PC-3 (cell line): ENCODE measurements at regions not wholly inside any gene's neighbourhood (a gene's known extent, or its start where the extent isn't known, plus 50 kb on each side); places are given as distances from the start of the nearest gene placed in this dataset.

Experiments used
- ATAC-seq: fragments of 200-7000 bp; cut with Tn5 transposase; 2 replicates; pipeline ENCODE4 v1.9.1; 2020; ENCODE audit warnings: mild to moderate bottlenecking, moderate library complexity
- BruUV-seq: library from RNA; stranded (reverse); fragments of 400-500 nt; replicated peaks from 2 replicates; lab custom pipeline; 2021; lab: Mats Ljungman, UMichigan
- CTCF ChIA-PET: fragments of 300-600 bp; sonication (Branson Sonifier 250); formaldehyde crosslinking; loops from one replicate; lab custom pipeline; 2022; ENCODE audit warnings: antibody characterized with exemption; lab: Charles Lee
- POLR2A ChIA-PET: fragments of 300-600 bp; sonication (Branson Sonifier 250); formaldehyde crosslinking; loops from one replicate; lab custom pipeline; 2022; ENCODE audit warnings: antibody characterized with exemption; ENCODE audit not compliant: unreplicated experiment; lab: Charles Lee
- DNase-seq: peaks from one replicate; pipeline ENCODE4 v3.0.0-alpha.2; 2015
- H2AFZ ChIP-seq: fragments of 300-600 bp; sonication (generic); 2 replicates; pipeline ENCODE4 v1.6.0; 2016; ENCODE audit warnings: antibody characterized with exemption, low read length
- H3F3A ChIP-seq: fragments of 300-600 bp; sonication (generic); one replicate; pipeline ENCODE4 v1.6.0; 2017; ENCODE audit warnings: antibody characterized with exemption, low read length, control low read depth, mild to moderate bottlenecking; ENCODE audit not compliant: unreplicated experiment
- H3K27ac ChIP-seq: fragments of 300-600 bp; sonication (generic); 2 replicates; pipeline ENCODE4 v1.5.1; 2016; ENCODE audit warnings: mild to moderate bottlenecking, low read length
- H3K27me3 ChIP-seq: fragments of 300-600 bp; sonication (generic); 2 replicates; pipeline ENCODE4 v1.6.1; 2016; ENCODE audit warnings: low read length, mixed read lengths
- H3K36me3 ChIP-seq: fragments of 300-600 bp; sonication (generic); 2 replicates; pipeline ENCODE4 v1.6.1; 2016; ENCODE audit warnings: low read depth, mixed run types, low read length, mixed read lengths
- H3K4me1 ChIP-seq: fragments of 300-600 bp; sonication (generic); 2 replicates; pipeline ENCODE4 v1.5.1; 2016; ENCODE audit warnings: low read length; ENCODE audit not compliant: insufficient read depth
- H3K4me2 ChIP-seq: fragments of 300-600 bp; sonication (generic); 2 replicates; pipeline ENCODE4 v1.6.0; 2016; ENCODE audit warnings: low read length
- H3K4me3 ChIP-seq: fragments of 300-600 bp; sonication (generic); 2 replicates; pipeline ENCODE4 v1.5.1; 2016; ENCODE audit warnings: mild to moderate bottlenecking, low read length, mixed read lengths
- H3K79me2 ChIP-seq: fragments of 300-600 bp; sonication (generic); 2 replicates; pipeline ENCODE4 v1.6.1; 2017; ENCODE audit warnings: low read length, mixed read lengths
- H3K9ac ChIP-seq: fragments of 300-600 bp; sonication (generic); 2 replicates; pipeline ENCODE4 v1.6.0; 2016; ENCODE audit warnings: mild to moderate bottlenecking, low read length
- H3K9me2 ChIP-seq: fragments of 300-600 bp; sonication (generic); replicated peaks from 2 replicates; pipeline ENCODE4 v1.6.1; 2016; ENCODE audit warnings: mixed run types, low read length, mixed read lengths
- H3K9me3 ChIP-seq: fragments of 300-600 bp; sonication (generic); 2 replicates; pipeline ENCODE4 v1.6.1; 2016; ENCODE audit warnings: low read length, mixed read lengths
- H4K20me1 ChIP-seq: fragments of 300-600 bp; sonication (generic); 2 replicates; pipeline ENCODE4 v1.6.1; 2016; ENCODE audit warnings: low read length, mixed read lengths
- EZH2 ChIP-seq: fragments of 300-600 bp; sonication (generic); IDR thresholded peaks from one replicate; pipeline ENCODE4 v1.6.1; 2017; ENCODE audit warnings: antibody characterized with exemption, mild to moderate bottlenecking, low read length; ENCODE audit not compliant: unreplicated experiment
- EZH2phosphoT487 ChIP-seq: fragments of 300-600 bp; sonication (generic); IDR thresholded peaks from 2 replicates; pipeline ENCODE4 v1.6.1; 2018; ENCODE audit warnings: mild to moderate bottlenecking, antibody characterized with exemption, low read length, borderline replicate concordance
- intact Hi-C: fragments of 100-400 bp; cut with micrococcal nuclease; formaldehyde crosslinking; loops from 2 replicates; pipeline ENCODE4 v1.9.0; 2023
- TF ChIP-seq, protein P1 (sequence below): fragments of 300-600 bp; sonication (generic); conservative IDR thresholded peaks from 2 replicates; pipeline ENCODE4 v1.5.1; 2017; ENCODE audit warnings: antibody characterized with exemption, low read depth, mild to moderate bottlenecking, low read length

DNA sequence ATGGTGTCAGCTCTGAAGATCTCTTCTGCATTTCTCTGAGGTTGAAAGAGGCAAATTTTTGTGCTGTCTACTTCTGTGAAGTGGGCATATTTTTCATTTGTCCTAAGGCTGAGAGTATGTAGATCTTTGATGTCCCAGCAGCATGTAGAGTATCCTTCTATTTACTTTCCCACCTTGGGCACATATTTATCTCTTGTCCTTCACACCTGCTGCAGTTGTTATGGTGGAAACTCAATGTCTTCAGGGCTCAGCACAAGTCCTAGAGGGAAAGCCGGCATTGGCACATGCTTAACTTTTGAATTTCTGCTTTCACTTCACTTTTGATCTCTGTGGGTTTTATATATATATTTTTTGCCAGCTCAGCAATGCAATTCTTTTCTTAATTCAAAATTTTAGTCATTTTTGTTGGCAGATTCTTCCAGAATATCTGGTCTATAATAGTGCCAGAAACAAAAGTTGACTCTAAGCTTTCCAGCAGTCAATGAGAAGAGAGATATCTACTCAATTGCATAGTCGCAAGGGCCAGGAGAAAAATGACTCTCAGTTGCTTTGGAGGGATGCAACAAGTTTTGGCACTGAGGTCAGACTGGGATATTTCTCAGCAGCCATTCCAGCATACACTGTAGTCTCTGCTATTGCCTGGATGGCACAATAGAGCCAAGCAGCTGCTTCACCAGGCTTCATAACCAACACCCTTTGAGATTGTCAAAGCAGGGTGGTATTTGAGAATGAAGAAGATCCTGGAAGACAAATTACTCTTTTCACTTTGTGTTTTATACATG lies 127.8 kb upstream of the FAT1 start:
- Histone ChIP-seq H3K4me2 (no peak overlapping the region), H3F3A (no peaks in the 10 kb centered on the region), H4K20me1 (no peaks in the 10 kb centered on the region), H3K27ac (no peak overlapping the region), H3K9me2 (no peaks in the 10 kb centered on the region), H3K9me3 (no peaks in the 10 kb centered on the region), H3K36me3 (no peaks in the 10 kb centered on the region), H2AFZ (no peak overlapping the region), H3K9ac (no peak overlapping the region), H3K27me3 (no peaks in the 10 kb centered on the region), H3K4me3 (no peak overlapping the region), H3K4me1 (no peaks in the 10 kb centered on the region), H3K79me2 (no peaks in the 10 kb centered on the region)
- ChIA-PET POLR2A (no interaction called here), CTCF (no interaction called here)
- intact Hi-C loops: no loop called here
- TF ChIP-seq, protein P1, sequence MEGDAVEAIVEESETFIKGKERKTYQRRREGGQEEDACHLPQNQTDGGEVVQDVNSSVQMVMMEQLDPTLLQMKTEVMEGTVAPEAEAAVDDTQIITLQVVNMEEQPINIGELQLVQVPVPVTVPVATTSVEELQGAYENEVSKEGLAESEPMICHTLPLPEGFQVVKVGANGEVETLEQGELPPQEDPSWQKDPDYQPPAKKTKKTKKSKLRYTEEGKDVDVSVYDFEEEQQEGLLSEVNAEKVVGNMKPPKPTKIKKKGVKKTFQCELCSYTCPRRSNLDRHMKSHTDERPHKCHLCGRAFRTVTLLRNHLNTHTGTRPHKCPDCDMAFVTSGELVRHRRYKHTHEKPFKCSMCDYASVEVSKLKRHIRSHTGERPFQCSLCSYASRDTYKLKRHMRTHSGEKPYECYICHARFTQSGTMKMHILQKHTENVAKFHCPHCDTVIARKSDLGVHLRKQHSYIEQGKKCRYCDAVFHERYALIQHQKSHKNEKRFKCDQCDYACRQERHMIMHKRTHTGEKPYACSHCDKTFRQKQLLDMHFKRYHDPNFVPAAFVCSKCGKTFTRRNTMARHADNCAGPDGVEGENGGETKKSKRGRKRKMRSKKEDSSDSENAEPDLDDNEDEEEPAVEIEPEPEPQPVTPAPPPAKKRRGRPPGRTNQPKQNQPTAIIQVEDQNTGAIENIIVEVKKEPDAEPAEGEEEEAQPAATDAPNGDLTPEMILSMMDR: no peak
- TF ChIP-seq EZH2: no peak
- no peak for TF ChIP-seq EZH2phosphoT487
- ATAC-seq (no peak), DNase-seq (no peak)
- BruUV-seq: no TSS peak

DNA sequence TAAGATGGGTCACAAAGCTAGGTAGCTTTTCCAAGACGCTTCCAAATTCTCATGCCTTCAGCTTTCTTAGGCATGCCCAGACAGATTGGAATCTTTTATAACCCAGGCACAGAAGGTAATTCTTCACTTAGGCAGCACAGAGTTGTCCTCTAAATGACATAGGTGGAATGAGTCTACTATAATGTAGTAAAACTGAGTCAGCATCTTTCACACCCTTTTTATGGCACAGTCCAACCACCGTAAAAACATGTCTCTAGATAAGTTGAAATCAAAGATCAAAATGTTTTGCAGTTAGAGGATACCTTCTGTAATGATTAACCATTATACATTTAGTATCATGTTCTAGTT lies 128.4 kb upstream of the FAT1 start:
- no peaks in the 10 kb centered on the region for H3K27me3 ChIP-seq
- H3K27ac ChIP-seq: no peak overlapping the region
- H3K79me2 ChIP-seq: no peaks in the 10 kb centered on the region
- no TSS peak for BruUV-seq
- H3F3A ChIP-seq: no peaks in the 10 kb centered on the region
- ATAC-seq: no peak
- TF ChIP-seq EZH2: no peak
- TF ChIP-seq, protein P1: no peak
- no peaks in the 10 kb centered on the region for H3K36me3 ChIP-seq
- POLR2A ChIA-PET: no interaction called here
- no peak overlapping the region for H2AFZ ChIP-seq
- no peaks in the 10 kb centered on the region for H3K4me1 ChIP-seq
- H4K20me1 ChIP-seq: no peaks in the 10 kb centered on the region
- no peaks in the 10 kb centered on the region for H3K9me3 ChIP-seq
- intact Hi-C loops: no loop called here
- H3K9me2 ChIP-seq: no peaks in the 10 kb centered on the region
- CTCF ChIA-PET: no interaction called here
- no peak overlapping the region for H3K4me2 ChIP-seq
- H3K9ac ChIP-seq: no peak overlapping the region
- no peak overlapping the region for H3K4me3 ChIP-seq
- no peak for DNase-seq

DNA sequence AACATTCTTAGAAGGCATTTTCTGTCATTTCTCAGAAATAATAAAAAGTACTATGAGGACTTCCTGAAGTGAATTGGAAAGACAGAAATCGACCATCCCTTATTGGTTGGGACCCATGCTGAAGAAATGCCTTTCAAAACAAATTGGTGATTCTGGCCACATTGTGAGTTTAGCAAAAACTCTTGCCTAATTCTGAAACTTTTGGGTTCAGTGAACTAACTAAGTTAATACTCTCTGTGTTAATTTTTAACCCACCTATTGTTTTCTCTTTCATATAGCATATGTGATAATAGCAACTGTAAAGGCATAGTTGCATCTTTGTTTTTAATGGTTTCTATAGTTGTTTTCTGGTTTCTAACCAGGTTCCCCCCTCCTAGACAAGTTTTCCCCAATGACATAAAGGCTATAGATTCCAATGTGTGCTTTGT lies 129.3 kb upstream of the FAT1 start:
- Histone ChIP-seq H3K4me3 (no peak overlapping the region), H3K27ac (no peak overlapping the region), H3K4me2 (no peak overlapping the region), H3K9me3 (no peaks in the 10 kb centered on the region), H3K9ac (no peak overlapping the region), H3K27me3 (no peaks in the 10 kb centered on the region), H3K9me2 (no peaks in the 10 kb centered on the region), H2AFZ (no peak overlapping the region), H3K79me2 (no peaks in the 10 kb centered on the region), H3F3A (no peaks in the 10 kb centered on the region), H4K20me1 (no peaks in the 10 kb centered on the region), H3K36me3 (no peaks in the 10 kb centered on the region), H3K4me1 (no peaks in the 10 kb centered on the region)
- no peak for TF ChIP-seq EZH2
- TF ChIP-seq, protein P1: no peak
- ChIA-PET POLR2A (no interaction called here), CTCF (no interaction called here)
- no TSS peak for BruUV-seq
- intact Hi-C loops: no loop called here
- DNase-seq (no peak), ATAC-seq (no peak)
